Stimulated activated memory B cell treated with anti-CD40 and anti-IgM and Interleukin-4, amounts not matched to agents 10 μg/mL and 1 μg/mL and 100 μg/mL, for 72 hours (primary cell): ENCODE measurements at regions not wholly inside any gene's neighbourhood (a gene's known extent, or its start where the extent isn't known, plus 50 kb on each side); places are given as distances from the start of the nearest gene placed in this dataset.

Experiments used
- ATAC-seq: fragments of 150-1000 bp; cut with Tn5 transposase; 2 replicates; pipeline ENCODE4 v1.10.0; 2021
- H3K27ac Mint-ChIP-seq: one replicate; pipeline ENCODE4 v1.8.0; 2022; ENCODE audit warnings: mild to moderate bottlenecking, mixed read lengths
- H3K27me3 Mint-ChIP-seq: one replicate; pipeline ENCODE4 v1.8.0; 2022; ENCODE audit warnings: mixed read lengths
- H3K36me3 Mint-ChIP-seq: one replicate; pipeline ENCODE4 v1.8.0; 2022; ENCODE audit warnings: mixed read lengths
- H3K4me1 Mint-ChIP-seq: one replicate; pipeline ENCODE4 v1.8.0; 2022; ENCODE audit warnings: mixed read lengths
- H3K4me3 Mint-ChIP-seq: one replicate; pipeline ENCODE4 v1.8.0; 2022; ENCODE audit warnings: mild to moderate bottlenecking, moderate library complexity, mixed read lengths
- H3K9me3 Mint-ChIP-seq: one replicate; pipeline ENCODE4 v1.8.0; 2022; ENCODE audit warnings: mixed read lengths

DNA sequence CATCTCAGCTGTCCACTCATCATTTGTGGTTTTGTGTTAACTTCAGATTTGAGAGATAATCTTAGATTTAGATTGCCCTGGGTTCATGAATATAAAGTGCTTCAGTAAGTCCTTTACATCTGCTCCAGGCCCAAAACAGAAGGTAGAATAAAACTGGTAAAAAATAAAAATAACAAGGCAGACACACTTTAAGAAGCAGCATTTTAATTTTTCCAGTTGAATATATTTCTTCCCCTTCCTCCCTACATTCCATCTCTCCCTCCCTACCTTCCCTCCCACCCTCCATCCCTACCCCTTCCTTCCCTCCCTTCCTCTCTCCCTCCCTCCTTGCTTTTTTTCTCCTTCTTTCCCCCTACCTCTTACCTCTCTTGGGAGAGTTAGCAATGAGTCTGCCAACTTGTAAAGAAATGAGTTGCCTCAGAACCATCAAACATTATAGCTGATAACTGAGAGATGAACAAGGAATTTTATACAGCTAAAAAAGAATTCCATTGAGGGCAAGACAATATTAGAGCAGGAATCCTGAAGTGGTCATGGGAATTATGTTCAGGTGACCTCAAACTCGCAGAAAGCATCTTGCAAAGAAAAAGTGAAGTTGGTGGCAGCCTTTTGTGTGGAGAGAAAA, 145.0 kb upstream of the SOX4 start:
- Mint-ChIP-seq H3K4me1 (no peaks in the 10 kb centered on the region), H3K27ac (no peak overlapping the region), H3K4me3 (no peak overlapping the region), H3K36me3 (no peaks in the 10 kb centered on the region), H3K27me3 (peaks cover 37% of the 10 kb centered on the region), H3K9me3 (peaks cover 4% of the 10 kb centered on the region)
- no peak for ATAC-seq

- H3K27me3 Mint-ChIP-seq = peaks cover 43% of the 10 kb centered on the region
- no peak for ATAC-seq
- H3K9me3 Mint-ChIP-seq = peaks cover 4% of the 10 kb centered on the region
- H3K4me1 Mint-ChIP-seq = no peaks in the 10 kb centered on the region
- H3K27ac Mint-ChIP-seq = no peak overlapping the region
- H3K4me3 Mint-ChIP-seq = no peak overlapping the region
- no peaks in the 10 kb centered on the region for H3K36me3 Mint-ChIP-seq
These were observed 143.4 kb upstream of the SOX4 start for GRCh38 chr6:21450149-21450548.

DNA sequence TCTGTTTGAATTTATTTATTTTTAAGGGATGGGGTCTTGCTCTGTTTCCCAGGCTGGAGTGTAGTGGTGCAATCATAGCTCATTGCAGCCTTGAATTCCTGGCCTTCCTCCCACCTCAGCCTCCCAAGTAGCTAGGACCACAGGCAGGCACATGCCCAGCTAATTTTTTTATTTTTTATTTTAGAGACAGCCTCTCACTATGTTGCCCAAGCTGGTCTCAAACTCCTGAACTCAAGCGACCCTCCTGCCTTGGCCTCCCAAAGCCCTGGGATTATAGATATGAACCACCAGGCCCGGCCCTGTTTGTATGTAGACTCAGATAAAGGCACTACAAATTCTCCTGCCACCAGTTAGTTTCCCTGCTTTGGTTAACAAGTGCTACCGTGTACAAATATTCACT, 142.9 kb upstream of the SOX4 start:
- Mint-ChIP-seq H3K27me3 (peaks cover 43% of the 10 kb centered on the region), H3K4me1 (no peaks in the 10 kb centered on the region), H3K4me3 (no peak overlapping the region), H3K9me3 (peaks cover 4% of the 10 kb centered on the region), H3K27ac (no peak overlapping the region), H3K36me3 (no peaks in the 10 kb centered on the region)
- no peak for ATAC-seq

- Mint-ChIP-seq H3K36me3 (no peaks in the 10 kb centered on the region), H3K9me3 (peaks cover 4% of the 10 kb centered on the region), H3K27ac (no peak overlapping the region), H3K4me1 (no peaks in the 10 kb centered on the region), H3K27me3 (peaks cover 43% of the 10 kb centered on the region), H3K4me3 (no peak overlapping the region)
- ATAC-seq = no peak
These were observed 142.0 kb upstream of the SOX4 start for GRCh38 chr6:21451546-21452013.

GRCh38 chr6:21454262-21454661, 139.3 kb upstream of the SOX4 start:
- Mint-ChIP-seq H3K27me3 (peaks cover 27% of the 10 kb centered on the region), H3K4me3 (no peak overlapping the region), H3K36me3 (no peaks in the 10 kb centered on the region), H3K4me1 (no peaks in the 10 kb centered on the region), H3K9me3 (peaks cover 4% of the 10 kb centered on the region), H3K27ac (no peak overlapping the region)
- no peak for ATAC-seq

GRCh38 chr6:21455071-21455470, 138.5 kb upstream of the SOX4 start:
- no peaks in the 10 kb centered on the region for H3K36me3 Mint-ChIP-seq
- peaks cover 4% of the 10 kb centered on the region for H3K9me3 Mint-ChIP-seq
- no peak overlapping the region for H3K4me3 Mint-ChIP-seq
- H3K4me1 Mint-ChIP-seq = no peaks in the 10 kb centered on the region
- H3K27ac Mint-ChIP-seq = no peak overlapping the region
- peaks cover 20% of the 10 kb centered on the region for H3K27me3 Mint-ChIP-seq
- ATAC-seq = no peak

DNA sequence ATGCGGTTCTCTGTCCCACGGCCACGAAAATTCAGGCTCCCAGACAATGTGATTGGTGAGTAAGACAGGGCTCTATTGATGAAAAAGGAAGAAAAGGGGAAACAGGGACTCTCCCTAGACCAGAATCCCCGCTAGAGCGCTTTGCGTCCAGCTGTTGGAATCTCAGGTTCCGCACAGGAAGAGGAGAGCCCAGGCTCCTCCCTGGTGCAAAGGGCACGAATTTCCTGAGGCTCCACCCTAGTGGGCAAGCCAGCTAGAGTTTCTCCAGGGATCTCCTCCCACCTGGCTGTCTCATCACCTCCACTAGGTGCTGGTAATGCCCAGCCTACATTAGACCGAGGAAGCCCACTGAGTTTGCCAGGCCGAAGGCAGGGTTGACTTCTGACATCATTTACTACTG, 135.9 kb upstream of the SOX4 start:
- H3K27ac Mint-ChIP-seq = no peak overlapping the region
- no peak overlapping the region for H3K4me3 Mint-ChIP-seq
- no peaks in the 10 kb centered on the region for H3K9me3 Mint-ChIP-seq
- H3K36me3 Mint-ChIP-seq = no peaks in the 10 kb centered on the region
- no peak for ATAC-seq
- no peaks in the 10 kb centered on the region for H3K4me1 Mint-ChIP-seq
- H3K27me3 Mint-ChIP-seq = peaks cover 14% of the 10 kb centered on the region

DNA sequence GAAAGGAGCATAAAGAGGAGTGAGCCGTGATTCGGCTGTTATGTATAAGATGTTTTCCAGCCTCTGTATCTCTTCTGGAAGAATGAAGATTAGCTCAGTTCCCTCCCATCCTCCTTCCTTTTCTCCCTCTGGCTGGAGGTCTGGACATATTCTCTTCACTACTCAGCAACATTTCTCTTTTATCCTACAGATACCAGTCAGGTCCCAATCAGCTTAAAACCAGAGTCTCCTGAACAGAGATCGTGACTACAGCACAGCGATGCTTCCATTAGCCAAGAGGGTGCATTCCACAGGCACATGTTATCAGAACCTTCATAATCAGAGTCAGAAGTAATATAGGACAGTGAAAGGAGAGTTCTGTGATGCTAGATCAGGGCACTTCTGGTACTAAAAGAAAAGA, 133.9 kb upstream of the SOX4 start:
- no peaks in the 10 kb centered on the region for H3K36me3 Mint-ChIP-seq
- no peak for ATAC-seq

DNA sequence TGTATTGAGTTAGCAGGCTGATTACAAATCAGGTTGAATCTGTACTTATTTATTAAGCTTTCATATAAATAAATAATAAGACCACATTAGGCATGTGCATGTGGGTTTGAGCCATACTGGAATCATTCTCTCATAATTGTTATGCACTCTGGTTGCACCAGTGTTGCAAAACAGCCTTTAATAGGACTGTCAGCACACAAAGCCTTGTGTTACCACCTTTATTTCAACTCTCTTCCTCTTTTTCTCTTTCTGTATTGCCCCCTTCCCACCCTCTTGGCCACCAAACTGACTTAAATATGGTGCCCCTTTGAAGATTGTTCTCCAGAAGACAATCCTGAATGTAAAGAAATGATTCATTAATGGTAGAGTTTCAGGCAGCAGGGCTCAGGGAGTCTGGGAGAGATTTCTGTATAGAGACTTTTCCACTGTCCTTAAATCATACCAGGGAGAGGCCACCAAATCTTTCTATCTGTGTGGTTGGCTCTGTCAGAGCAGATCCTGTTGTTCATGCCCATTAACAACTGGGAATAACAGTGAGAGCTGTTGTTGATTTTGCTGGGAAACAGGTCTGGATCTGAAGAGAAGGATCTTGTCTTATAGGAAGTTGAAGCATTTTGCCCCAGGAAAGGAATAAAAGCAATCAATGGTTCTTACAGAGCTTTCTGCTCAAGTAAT, 131.6 kb upstream of the SOX4 start:
- H3K4me1 Mint-ChIP-seq = no peaks in the 10 kb centered on the region
- H3K36me3 Mint-ChIP-seq = no peaks in the 10 kb centered on the region
- no peaks in the 10 kb centered on the region for H3K27me3 Mint-ChIP-seq
- no peak for ATAC-seq
- no peak overlapping the region for H3K27ac Mint-ChIP-seq
- no peak overlapping the region for H3K4me3 Mint-ChIP-seq
- H3K9me3 Mint-ChIP-seq = no peaks in the 10 kb centered on the region

More for the DNA sequence above, 133.9 kb upstream of the SOX4 start:
- Mint-ChIP-seq H3K27ac (no peak overlapping the region), H3K4me3 (no peak overlapping the region), H3K9me3 (no peaks in the 10 kb centered on the region), H3K4me1 (no peaks in the 10 kb centered on the region), H3K27me3 (no peaks in the 10 kb centered on the region)

DNA sequence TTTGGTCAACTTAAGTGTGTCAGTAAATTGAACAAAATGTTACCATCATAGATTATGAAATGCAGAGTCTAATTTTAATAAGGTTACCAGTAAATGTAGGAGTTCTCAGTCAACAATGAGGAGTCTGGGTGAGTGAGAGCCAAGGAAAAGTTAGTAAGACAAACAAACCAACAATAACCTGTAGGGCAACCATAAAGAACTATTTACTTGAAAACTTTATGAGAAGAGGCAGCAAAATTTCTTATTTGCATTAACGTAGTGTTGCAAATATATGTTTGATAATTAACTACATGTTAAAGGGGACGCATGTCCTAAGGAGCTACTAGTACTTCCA, 131.1 kb upstream of the SOX4 start:
- ATAC-seq = no peak
- H3K27ac Mint-ChIP-seq = no peak overlapping the region
- H3K27me3 Mint-ChIP-seq = no peaks in the 10 kb centered on the region
- no peaks in the 10 kb centered on the region for H3K9me3 Mint-ChIP-seq
- no peaks in the 10 kb centered on the region for H3K36me3 Mint-ChIP-seq
- H3K4me1 Mint-ChIP-seq = no peaks in the 10 kb centered on the region
- H3K4me3 Mint-ChIP-seq = no peak overlapping the region

DNA sequence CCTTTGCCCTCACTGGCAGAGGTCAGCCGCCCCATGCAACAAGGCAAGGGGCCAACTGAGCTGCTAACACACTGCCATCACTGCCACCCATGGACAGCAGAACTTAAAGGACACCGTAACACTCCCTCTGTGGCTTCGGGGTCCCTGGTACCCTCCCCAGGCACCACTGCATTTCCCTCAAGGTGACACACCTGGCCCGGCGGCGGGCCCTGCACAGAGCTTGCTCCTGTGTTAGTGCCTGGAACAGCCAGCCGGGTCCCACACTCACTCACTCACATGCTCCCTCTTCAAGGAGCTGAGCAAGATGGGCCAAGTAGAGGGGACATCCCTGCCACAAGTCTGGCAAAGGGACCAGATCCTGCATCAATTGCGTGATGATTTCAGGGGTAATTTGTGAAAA, 126.5 kb upstream of the SOX4 start:
- H3K36me3 Mint-ChIP-seq = no peaks in the 10 kb centered on the region
- no peak for ATAC-seq
- no peaks in the 10 kb centered on the region for H3K27me3 Mint-ChIP-seq
- no peak overlapping the region for H3K27ac Mint-ChIP-seq
- no peaks in the 10 kb centered on the region for H3K4me1 Mint-ChIP-seq
- peaks cover 5% of the 10 kb centered on the region for H3K9me3 Mint-ChIP-seq
- no peak overlapping the region for H3K4me3 Mint-ChIP-seq

- no peaks in the 10 kb centered on the region for H3K36me3 Mint-ChIP-seq
- ATAC-seq = no peak
- no peaks in the 10 kb centered on the region for H3K27me3 Mint-ChIP-seq
- H3K9me3 Mint-ChIP-seq = peaks cover 7% of the 10 kb centered on the region
- H3K4me3 Mint-ChIP-seq = no peak overlapping the region
- no peak overlapping the region for H3K27ac Mint-ChIP-seq
- H3K4me1 Mint-ChIP-seq = no peaks in the 10 kb centered on the region
These were observed 125.1 kb upstream of the SOX4 start for GRCh38 chr6:21468461-21468860.

GRCh38 chr6:21469213-21469612, 124.3 kb upstream of the SOX4 start:
- H3K9me3 Mint-ChIP-seq = peaks cover 7% of the 10 kb centered on the region
- no peaks in the 10 kb centered on the region for H3K36me3 Mint-ChIP-seq
- H3K4me3 Mint-ChIP-seq = no peak overlapping the region
- no peak overlapping the region for H3K27ac Mint-ChIP-seq
- H3K4me1 Mint-ChIP-seq = no peaks in the 10 kb centered on the region
- no peaks in the 10 kb centered on the region for H3K27me3 Mint-ChIP-seq
- no peak for ATAC-seq

DNA sequence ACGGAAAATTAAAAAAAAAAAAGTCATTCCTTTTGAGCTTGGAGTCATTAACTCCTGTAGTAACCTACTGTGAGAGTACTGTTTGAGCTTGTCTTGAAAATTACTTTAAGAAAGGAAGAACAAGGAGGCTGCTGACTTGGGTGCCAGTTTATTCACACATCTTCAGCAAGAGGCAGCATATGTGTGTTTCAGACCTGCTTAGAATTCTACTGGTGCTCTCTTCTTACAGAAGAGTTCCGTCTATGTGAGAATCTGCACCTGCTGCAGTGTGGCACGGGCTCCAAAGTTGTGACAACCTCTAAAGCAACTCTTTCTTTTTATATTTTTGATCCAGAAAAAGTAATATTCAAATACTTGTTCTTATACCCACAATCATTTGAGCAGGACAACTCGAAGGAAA, 117.4 kb upstream of the SOX4 start:
- Mint-ChIP-seq H3K4me1 (no peaks in the 10 kb centered on the region), H3K4me3 (no peak overlapping the region), H3K27me3 (peaks cover 16% of the 10 kb centered on the region), H3K27ac (no peak overlapping the region), H3K9me3 (peaks cover 7% of the 10 kb centered on the region), H3K36me3 (no peaks in the 10 kb centered on the region)
- ATAC-seq = no peak

DNA sequence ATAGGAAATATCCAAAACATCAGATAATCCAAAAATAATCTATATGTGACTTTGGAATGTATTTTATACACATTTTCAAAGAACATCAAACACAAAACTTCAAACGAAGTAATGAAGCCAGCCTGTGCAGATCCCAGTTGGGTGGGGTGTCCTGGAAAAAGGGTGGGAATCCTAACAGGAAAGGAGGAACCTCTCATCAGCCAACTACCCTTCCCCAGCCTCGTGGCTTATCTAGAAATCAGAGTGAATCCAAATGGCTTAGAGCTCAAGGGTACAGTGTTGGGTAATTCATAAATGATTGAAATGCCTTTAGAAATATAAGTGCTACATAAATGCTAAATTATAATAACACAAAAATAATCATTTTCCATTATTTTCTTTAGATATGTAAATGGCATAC, 115.1 kb upstream of the SOX4 start:
- ATAC-seq = no peak
- Mint-ChIP-seq H3K9me3 (no peaks in the 10 kb centered on the region), H3K36me3 (no peaks in the 10 kb centered on the region), H3K27me3 (peaks cover 16% of the 10 kb centered on the region), H3K4me3 (no peak overlapping the region), H3K4me1 (no peaks in the 10 kb centered on the region), H3K27ac (no peak overlapping the region)

DNA sequence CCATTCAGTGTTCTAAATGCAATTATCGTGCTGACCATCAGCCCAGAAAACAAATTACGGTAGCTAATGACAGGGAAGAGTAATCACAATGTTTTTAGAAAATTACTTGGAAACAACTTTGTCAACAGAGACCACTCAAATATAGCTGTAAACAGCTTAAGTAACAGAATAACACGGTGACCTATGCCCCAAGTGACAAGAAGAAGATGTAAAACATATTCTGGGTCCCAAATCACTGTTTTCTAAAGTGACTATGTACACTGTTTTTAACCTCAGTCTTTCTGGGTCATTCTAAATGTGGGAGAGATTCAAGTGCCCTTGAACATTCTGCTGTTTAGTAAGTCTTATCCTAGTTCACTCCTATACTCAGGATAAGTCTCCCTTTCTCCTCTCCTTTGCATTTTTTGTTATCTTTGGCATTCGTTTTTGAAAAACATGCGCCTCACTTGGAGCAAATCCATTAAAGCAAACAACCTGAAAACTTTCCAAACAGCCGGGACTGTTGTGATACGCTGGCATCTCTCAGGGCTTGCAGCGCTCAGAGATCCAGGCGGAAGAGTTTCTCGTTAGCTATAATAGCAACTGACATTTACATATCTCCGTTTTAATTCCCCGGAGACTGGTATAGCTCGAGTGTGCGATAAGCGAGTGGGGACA, 114.5 kb upstream of the SOX4 start:
- Mint-ChIP-seq H3K36me3 (no peaks in the 10 kb centered on the region), H3K4me1 (no peaks in the 10 kb centered on the region), H3K9me3 (no peaks in the 10 kb centered on the region), H3K27me3 (peaks cover 16% of the 10 kb centered on the region), H3K4me3 (no peak overlapping the region), H3K27ac (no peak overlapping the region)
- no peak for ATAC-seq
